Stimulated activated naive CD8-positive, alpha-beta T cell treated with anti-CD3 and anti-CD28 coated beads, Interleukin-15, Interleukin-2, amounts not matched to agents 100 ng/mL and 50 ng/mL, for 24 hours (primary cell): ENCODE measurements at regions not wholly inside any gene's neighbourhood (a gene's known extent, or its start where the extent isn't known, plus 50 kb on each side); places are given as distances from the start of the nearest gene placed in this dataset.

ENCODE experiments used
- H3K27ac Mint-ChIP-seq: one replicate; pipeline ENCODE4 v1.8.0; 2021; ENCODE audit warnings: mild to moderate bottlenecking, mixed read lengths
- H3K27me3 Mint-ChIP-seq: one replicate; pipeline ENCODE4 v1.8.0; 2021; ENCODE audit warnings: mixed read lengths
- H3K36me3 Mint-ChIP-seq: one replicate; pipeline ENCODE4 v1.8.0; 2021; ENCODE audit warnings: low read depth, mixed read lengths
- H3K4me1 Mint-ChIP-seq: one replicate; pipeline ENCODE4 v1.8.0; 2021; ENCODE audit warnings: low read depth, mixed read lengths
- H3K4me3 Mint-ChIP-seq: one replicate; pipeline ENCODE4 v1.8.0; 2021; ENCODE audit warnings: mild to moderate bottlenecking, mixed read lengths
- H3K9me3 Mint-ChIP-seq: one replicate; pipeline ENCODE4 v1.8.0; 2021; ENCODE audit warnings: mixed read lengths

- H3K36me3 Mint-ChIP-seq: no peaks in the 10 kb centered on the region
- H3K27ac Mint-ChIP-seq: no peak overlapping the region
- H3K4me3 Mint-ChIP-seq: no peak overlapping the region
- peaks cover 15% of the 10 kb centered on the region for H3K27me3 Mint-ChIP-seq
- H3K4me1 Mint-ChIP-seq: no peaks in the 10 kb centered on the region
- no peaks in the 10 kb centered on the region for H3K9me3 Mint-ChIP-seq
Measured at GRCh38 chr20:59456342-59457279, 147.7 kb upstream of the PHACTR3 start.

GRCh38 chr20:59458645-59459044 lies 145.7 kb upstream of the PHACTR3 start:
- no peak overlapping the region for H3K27ac Mint-ChIP-seq
- H3K4me1 Mint-ChIP-seq: no peaks in the 10 kb centered on the region
- no peaks in the 10 kb centered on the region for H3K9me3 Mint-ChIP-seq
- H3K36me3 Mint-ChIP-seq: no peaks in the 10 kb centered on the region
- H3K27me3 Mint-ChIP-seq: peaks cover 12% of the 10 kb centered on the region
- H3K4me3 Mint-ChIP-seq: no peak overlapping the region

GRCh38 chr20:59459586-59459985 lies 144.8 kb upstream of the PHACTR3 start:
- no peak overlapping the region for H3K4me3 Mint-ChIP-seq
- H3K27ac Mint-ChIP-seq: no peak overlapping the region

GRCh38 chr20:59460352-59460751 lies 144.0 kb upstream of the PHACTR3 start:
- Mint-ChIP-seq H3K36me3 (no peaks in the 10 kb centered on the region), H3K27me3 (peaks cover 6% of the 10 kb centered on the region), H3K4me3 (no peak overlapping the region), H3K27ac (no peak overlapping the region), H3K4me1 (no peaks in the 10 kb centered on the region), H3K9me3 (no peaks in the 10 kb centered on the region)

More at GRCh38 chr20:59459586-59459985, 144.8 kb upstream of the PHACTR3 start:
- Mint-ChIP-seq H3K36me3 (no peaks in the 10 kb centered on the region), H3K27me3 (peaks cover 6% of the 10 kb centered on the region), H3K4me1 (no peaks in the 10 kb centered on the region), H3K9me3 (no peaks in the 10 kb centered on the region)

DNA sequence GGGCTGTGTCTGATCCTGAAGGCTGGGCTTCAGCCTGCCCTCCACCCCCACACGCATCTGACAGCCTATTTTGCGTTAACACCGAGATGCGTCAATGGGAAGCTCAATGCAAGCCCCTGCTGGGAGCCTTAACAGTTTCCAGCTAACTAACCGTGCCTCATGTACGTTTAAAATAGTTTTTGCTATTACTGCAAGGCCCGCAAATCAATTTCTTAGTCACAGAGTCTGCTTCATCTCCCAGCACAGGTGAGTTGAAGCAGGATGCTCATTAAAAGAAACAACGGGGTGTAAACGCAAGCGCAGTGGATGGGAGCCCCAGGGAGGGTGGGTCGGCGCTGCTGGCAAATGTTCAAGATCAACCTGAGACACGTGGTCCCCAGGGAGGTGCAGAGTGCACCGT lies 142.8 kb upstream of the PHACTR3 start:
- H3K9me3 Mint-ChIP-seq: no peaks in the 10 kb centered on the region
- H3K27me3 Mint-ChIP-seq: peaks cover 6% of the 10 kb centered on the region
- no peak overlapping the region for H3K4me3 Mint-ChIP-seq
- no peaks in the 10 kb centered on the region for H3K36me3 Mint-ChIP-seq
- no peak overlapping the region for H3K27ac Mint-ChIP-seq
- H3K4me1 Mint-ChIP-seq: no peaks in the 10 kb centered on the region

GRCh38 chr20:59462249-59462648 lies 142.1 kb upstream of the PHACTR3 start:
- H3K36me3 Mint-ChIP-seq: no peaks in the 10 kb centered on the region
- H3K9me3 Mint-ChIP-seq: no peaks in the 10 kb centered on the region
- no peak overlapping the region for H3K4me3 Mint-ChIP-seq
- no peaks in the 10 kb centered on the region for H3K4me1 Mint-ChIP-seq
- H3K27me3 Mint-ChIP-seq: peaks cover 6% of the 10 kb centered on the region
- H3K27ac Mint-ChIP-seq: no peak overlapping the region

- no peaks in the 10 kb centered on the region for H3K36me3 Mint-ChIP-seq
- no peak overlapping the region for H3K4me3 Mint-ChIP-seq
- peaks cover under 1% of the 10 kb centered on the region for H3K27me3 Mint-ChIP-seq
- no peak overlapping the region for H3K27ac Mint-ChIP-seq
- H3K9me3 Mint-ChIP-seq: no peaks in the 10 kb centered on the region
- H3K4me1 Mint-ChIP-seq: no peaks in the 10 kb centered on the region
Measured at GRCh38 chr20:59463541-59463940, 140.8 kb upstream of the PHACTR3 start.

GRCh38 chr20:59466107-59466815 lies 138.1 kb upstream of the PHACTR3 start:
- Mint-ChIP-seq H3K4me1 (no peaks in the 10 kb centered on the region), H3K9me3 (no peaks in the 10 kb centered on the region), H3K36me3 (no peaks in the 10 kb centered on the region), H3K27ac (no peak overlapping the region), H3K27me3 (no peaks in the 10 kb centered on the region), H3K4me3 (no peak overlapping the region)

DNA sequence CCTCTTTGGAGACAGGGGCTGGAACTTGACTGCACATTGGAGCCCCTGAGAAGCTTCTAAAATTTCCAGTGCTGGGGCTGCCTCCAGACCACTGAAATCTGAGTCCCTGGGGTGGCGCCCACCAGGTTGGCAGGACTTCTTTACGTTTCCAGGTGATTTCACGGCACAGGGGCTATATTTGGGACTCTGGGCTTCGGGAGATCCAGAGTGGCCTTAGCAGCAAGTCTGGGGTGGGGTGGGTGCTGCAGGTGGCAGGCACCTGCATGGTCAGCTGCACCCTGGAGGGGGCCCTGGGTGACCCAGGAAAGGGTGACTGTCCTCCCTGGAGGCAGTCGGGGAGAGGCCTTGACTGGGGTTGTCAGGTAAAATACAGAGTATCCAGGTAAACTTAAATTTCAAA lies 135.5 kb upstream of the PHACTR3 start:
- no peak overlapping the region for H3K4me3 Mint-ChIP-seq

DNA sequence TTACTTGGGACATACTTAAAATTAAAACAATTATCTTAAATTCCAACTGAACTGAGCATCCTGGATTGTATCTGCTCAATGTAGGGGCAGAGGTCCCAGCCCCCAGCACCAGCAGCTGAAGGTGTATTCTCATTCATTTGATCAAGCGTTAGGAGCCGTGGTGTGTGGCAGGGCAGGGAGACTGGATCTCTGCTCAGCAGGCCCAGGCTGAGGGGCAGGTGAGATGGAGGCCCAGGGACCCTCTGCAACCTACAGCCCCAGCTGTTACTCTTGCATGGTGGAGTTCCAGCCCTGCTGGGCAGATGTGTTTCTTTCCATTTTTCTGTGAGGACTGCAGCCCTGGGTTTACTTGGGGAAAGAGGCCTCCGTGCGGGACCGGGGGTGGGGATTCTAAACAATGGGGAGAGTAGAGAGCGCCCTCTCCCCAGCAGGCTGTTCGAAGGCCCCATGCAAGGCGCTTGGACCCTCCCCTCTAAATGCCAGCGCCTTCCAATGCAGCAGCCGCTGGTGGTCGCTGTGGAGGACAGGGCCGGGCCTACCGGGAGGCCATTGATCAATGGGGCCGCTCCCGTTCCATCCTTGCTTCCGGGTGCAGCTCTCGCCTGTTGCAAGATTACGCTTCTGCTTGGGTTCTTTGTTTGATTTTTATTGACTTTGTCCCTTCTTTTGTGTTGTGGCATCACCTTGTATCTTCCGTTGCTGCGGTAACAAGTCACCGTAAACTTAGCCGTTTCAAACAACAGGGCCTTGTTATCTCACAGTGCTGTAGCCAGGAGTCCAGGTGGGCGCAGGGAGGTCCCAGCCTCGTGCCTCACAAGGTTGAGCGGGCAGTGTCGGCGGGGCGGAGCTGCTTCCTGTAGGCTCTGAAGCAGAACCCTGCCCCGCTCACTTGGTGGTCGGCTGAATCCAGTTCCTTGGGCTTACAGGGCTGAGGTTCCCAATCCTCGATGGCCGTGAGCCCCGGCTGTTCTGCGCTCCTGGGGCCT lies 134.8 kb upstream of the PHACTR3 start:
- no peak overlapping the region for H3K27ac Mint-ChIP-seq
- no peak overlapping the region for H3K4me3 Mint-ChIP-seq
- H3K36me3 Mint-ChIP-seq: no peaks in the 10 kb centered on the region
- peaks cover 5% of the 10 kb centered on the region for H3K27me3 Mint-ChIP-seq
- no peaks in the 10 kb centered on the region for H3K9me3 Mint-ChIP-seq
- no peaks in the 10 kb centered on the region for H3K4me1 Mint-ChIP-seq

More for the DNA sequence above, 135.5 kb upstream of the PHACTR3 start:
- H3K36me3 Mint-ChIP-seq: no peaks in the 10 kb centered on the region
- no peaks in the 10 kb centered on the region for H3K9me3 Mint-ChIP-seq
- no peak overlapping the region for H3K27ac Mint-ChIP-seq
- no peaks in the 10 kb centered on the region for H3K27me3 Mint-ChIP-seq
- no peaks in the 10 kb centered on the region for H3K4me1 Mint-ChIP-seq

- Mint-ChIP-seq H3K27ac (no peak overlapping the region), H3K36me3 (no peaks in the 10 kb centered on the region), H3K4me3 (no peak overlapping the region), H3K27me3 (peaks cover 5% of the 10 kb centered on the region), H3K4me1 (no peaks in the 10 kb centered on the region), H3K9me3 (no peaks in the 10 kb centered on the region)
Measured at GRCh38 chr20:59470521-59470920, 133.8 kb upstream of the PHACTR3 start.

DNA sequence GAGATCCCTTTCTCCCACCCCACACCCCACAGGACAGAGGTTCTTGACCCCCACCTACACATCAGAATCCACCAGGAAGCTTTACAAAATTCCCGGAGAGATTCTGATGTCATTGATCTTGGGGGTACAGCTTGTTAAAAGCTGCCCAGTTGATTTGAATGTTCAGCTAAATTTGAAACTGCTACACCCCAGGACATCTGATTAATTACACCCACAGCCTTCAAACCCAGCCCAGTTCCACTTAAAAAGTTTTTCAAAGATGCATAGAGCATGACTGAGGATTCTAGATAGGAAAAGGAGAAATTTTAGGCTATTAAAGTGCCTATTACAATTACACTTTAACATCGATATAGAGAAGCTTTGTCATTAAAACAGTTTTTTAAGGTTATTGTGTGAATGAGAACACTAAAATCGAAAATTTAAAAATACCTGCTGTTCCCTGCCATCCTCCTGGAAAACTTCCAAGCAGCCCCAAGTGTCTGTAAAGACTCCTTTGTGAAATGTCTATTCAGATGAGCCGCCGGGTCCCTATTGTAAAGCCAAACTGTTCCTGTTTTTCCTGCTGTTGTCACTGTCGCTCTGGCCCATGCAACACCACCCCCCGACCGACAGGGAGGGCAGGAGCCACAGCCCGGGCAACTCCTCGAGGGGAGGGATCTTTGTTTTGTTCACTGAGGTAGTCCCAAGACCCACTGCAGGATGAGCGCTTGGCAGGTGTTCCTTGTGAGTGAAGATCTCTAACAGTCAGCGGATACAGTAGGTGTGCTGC lies 132.5 kb upstream of the PHACTR3 start:
- Mint-ChIP-seq H3K4me1 (no peaks in the 10 kb centered on the region), H3K36me3 (no peaks in the 10 kb centered on the region), H3K27me3 (peaks cover 5% of the 10 kb centered on the region), H3K4me3 (no peak overlapping the region), H3K9me3 (no peaks in the 10 kb centered on the region), H3K27ac (no peak overlapping the region)

GRCh38 chr20:59473742-59474141 lies 130.6 kb upstream of the PHACTR3 start:
- Mint-ChIP-seq H3K4me1 (no peaks in the 10 kb centered on the region), H3K27ac (no peak overlapping the region), H3K27me3 (peaks cover 5% of the 10 kb centered on the region), H3K9me3 (no peaks in the 10 kb centered on the region), H3K4me3 (no peak overlapping the region), H3K36me3 (no peaks in the 10 kb centered on the region)

- Mint-ChIP-seq H3K27me3 (peaks cover 17% of the 10 kb centered on the region), H3K27ac (no peak overlapping the region), H3K4me1 (no peaks in the 10 kb centered on the region), H3K9me3 (no peaks in the 10 kb centered on the region), H3K36me3 (no peaks in the 10 kb centered on the region), H3K4me3 (no peak overlapping the region)
Measured at GRCh38 chr20:59481067-59481466, 123.3 kb upstream of the PHACTR3 start.
